ENCODE measurements at regions not wholly inside any gene's neighbourhood (a gene's known extent, or its start where the extent isn't known, plus 50 kb on each side); places are given as distances from the start of the nearest gene placed in this dataset.

DNA sequence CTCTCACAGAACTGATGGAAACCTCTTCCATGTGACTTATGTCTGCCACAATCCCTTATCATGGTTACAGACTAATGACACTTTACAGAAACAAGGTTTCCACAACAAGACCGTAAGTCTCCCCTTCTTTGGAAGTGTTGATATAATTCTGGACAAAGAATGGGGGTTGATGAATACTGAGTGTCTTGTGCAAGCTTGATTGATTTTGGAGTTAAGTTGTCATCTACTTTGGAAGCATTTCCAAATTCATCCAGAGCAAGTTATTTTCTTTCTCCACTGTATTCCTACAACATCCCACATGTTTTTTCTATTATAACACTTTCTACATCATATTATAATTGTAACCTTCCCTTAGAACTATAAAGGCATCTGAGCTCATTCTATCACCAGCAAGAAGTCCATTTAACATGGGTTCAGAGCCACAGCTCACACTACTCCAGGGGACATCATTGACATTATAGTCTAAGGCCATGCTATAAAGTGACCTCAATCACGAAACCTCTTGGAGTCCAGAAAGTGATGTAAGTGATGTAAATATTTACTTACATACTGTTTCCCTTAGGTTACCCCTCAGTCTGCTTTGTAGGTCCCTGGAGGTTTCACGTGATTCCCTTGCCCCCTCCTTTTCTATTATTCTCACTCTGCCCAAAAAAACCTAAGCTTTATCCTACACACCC is 125.7 kb upstream of the PBX1 start:
- Histone ChIP-seq H3K4me3 (no peak overlapping the region), H3K27me3 (no peaks in the 10 kb centered on the region), H3K9me3 (no peaks in the 10 kb centered on the region), H3K36me3 (no peaks in the 10 kb centered on the region), H3K4me1 (peaks cover 0 to 6% (median 1%) of the 10 kb centered on the region in 4 donors), H3K27ac (replicated peaks in 1 of 4) (no peak overlapping the region)
- intact Hi-C loops (cut with DNase I) = no loop called here
- TF ChIP-seq POLR2A (IDR thresholded peaks at IDR 0.05; ENCODE audit: low read depth) (no peak), POLR2AphosphoS5 (IDR thresholded peaks at IDR 0.05) (no peak), EP300 (IDR thresholded peaks at IDR 0.05) (no peak)
- TF ChIP-seq, protein P1, sequence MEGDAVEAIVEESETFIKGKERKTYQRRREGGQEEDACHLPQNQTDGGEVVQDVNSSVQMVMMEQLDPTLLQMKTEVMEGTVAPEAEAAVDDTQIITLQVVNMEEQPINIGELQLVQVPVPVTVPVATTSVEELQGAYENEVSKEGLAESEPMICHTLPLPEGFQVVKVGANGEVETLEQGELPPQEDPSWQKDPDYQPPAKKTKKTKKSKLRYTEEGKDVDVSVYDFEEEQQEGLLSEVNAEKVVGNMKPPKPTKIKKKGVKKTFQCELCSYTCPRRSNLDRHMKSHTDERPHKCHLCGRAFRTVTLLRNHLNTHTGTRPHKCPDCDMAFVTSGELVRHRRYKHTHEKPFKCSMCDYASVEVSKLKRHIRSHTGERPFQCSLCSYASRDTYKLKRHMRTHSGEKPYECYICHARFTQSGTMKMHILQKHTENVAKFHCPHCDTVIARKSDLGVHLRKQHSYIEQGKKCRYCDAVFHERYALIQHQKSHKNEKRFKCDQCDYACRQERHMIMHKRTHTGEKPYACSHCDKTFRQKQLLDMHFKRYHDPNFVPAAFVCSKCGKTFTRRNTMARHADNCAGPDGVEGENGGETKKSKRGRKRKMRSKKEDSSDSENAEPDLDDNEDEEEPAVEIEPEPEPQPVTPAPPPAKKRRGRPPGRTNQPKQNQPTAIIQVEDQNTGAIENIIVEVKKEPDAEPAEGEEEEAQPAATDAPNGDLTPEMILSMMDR (IDR thresholded peaks at IDR 0.05) = no peak
- no peak for DNase-seq (ENCODE audit: extremely low spot score)
- 79% methylated on average over 3 of the region's 3 CpGs for WGBS

DNA sequence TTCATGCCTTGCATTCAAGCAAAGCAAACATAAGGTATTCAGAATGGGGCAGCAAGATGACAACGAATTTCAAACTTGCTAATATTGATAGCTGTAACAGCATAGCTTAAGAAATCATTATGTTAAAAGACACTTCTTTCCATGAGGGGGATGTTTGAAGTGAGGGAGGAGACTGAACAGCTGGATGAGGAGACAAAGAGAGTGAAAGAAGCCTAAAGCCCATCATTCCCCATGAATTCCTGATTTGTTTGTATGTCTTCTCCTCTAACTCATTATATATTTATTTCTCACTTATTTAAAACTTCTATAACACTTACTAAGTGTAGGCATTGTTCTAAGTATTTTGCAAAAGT is 125.2 kb upstream of the PBX1 start:
- H3K27me3 ChIP-seq = no peaks in the 10 kb centered on the region
- H3K4me1 ChIP-seq = peaks cover 0 to 6% (median 1%) of the 10 kb centered on the region in 4 donors
- no peak overlapping the region for H3K4me3 ChIP-seq
- no peak for TF ChIP-seq EP300 (IDR thresholded peaks at IDR 0.05)
- TF ChIP-seq, protein P1 (IDR thresholded peaks at IDR 0.05) = no peak
- no peak for TF ChIP-seq POLR2A (IDR thresholded peaks at IDR 0.05; ENCODE audit: low read depth)
- no peak for TF ChIP-seq POLR2AphosphoS5 (IDR thresholded peaks at IDR 0.05)
- no peaks in the 10 kb centered on the region for H3K36me3 ChIP-seq
- intact Hi-C loops (cut with DNase I) = no loop called here
- 53% methylated on average over 1 of the region's 1 CpG for WGBS
- no peak overlapping the region for H3K27ac ChIP-seq (replicated peaks in 1 of 4)
- no peak for DNase-seq (ENCODE audit: extremely low spot score)
- H3K9me3 ChIP-seq = no peaks in the 10 kb centered on the region

DNA sequence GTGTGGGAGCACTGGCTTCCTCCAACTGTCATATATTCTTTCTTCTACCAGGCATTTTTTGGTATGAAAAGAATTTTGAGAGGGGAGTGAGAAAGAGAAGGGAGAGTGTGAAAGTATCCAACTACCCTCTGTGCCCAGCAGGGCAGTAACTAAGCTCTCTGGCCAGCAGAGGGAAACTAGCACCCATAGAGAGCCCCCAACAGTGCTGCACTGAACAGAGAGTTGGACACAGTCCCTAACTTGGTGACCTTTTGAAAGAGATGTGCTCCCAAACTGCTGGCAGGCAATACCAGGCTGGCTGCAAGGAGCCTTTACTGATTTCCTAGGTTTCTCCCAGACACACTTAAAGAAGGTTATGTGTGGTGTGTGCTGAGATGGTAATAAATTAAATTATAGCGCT is 118.8 kb upstream of the PBX1 start:
- intact Hi-C loops (cut with DNase I) = loop anchor here (10.0 kb wide), 1 partner anchor 115 kb away; the partner anchor contains the start of gene PBX1
- H3K4me3 ChIP-seq = no peak overlapping the region

DNA sequence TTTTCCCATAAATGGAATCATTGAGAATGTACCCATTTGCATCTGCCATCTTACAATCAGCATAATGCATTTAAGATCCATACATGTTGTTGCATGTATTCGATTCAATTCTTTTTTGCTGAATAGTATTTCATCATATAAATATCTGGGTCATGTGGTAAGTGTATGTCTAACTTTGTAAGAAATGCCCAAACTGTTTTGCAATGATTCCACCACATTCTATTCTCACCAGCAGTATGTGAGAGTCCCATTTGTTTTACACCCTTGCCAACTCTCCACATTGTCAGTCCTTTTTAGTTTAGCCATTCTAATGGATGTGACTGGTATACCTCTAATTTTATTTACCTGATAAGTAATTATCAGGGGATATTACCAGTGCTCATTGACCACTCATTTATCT is 115.8 kb upstream of the PBX1 start:
- 93% methylated on average over 1 of the region's 1 CpG for WGBS
- no peak for DNase-seq (ENCODE audit: extremely low spot score)
- intact Hi-C loops (cut with DNase I) = loop anchor here (10.0 kb wide), 1 partner anchor 112 kb away; the partner anchor contains the start of gene PBX1
- Histone ChIP-seq H3K27ac (replicated peaks in 1 of 4) (no peak overlapping the region), H3K36me3 (no peaks in the 10 kb centered on the region), H3K4me1 (peaks cover 11 to 31% (median 27%) of the 10 kb centered on the region in 4 donors), H3K9me3 (no peaks in the 10 kb centered on the region), H3K4me3 (no peak overlapping the region), H3K27me3 (no peaks in the 10 kb centered on the region)
- TF ChIP-seq EP300 (IDR thresholded peaks at IDR 0.05) (no peak), POLR2AphosphoS5 (IDR thresholded peaks at IDR 0.05) (no peak), POLR2A (IDR thresholded peaks at IDR 0.05; ENCODE audit: low read depth) (no peak)
- TF ChIP-seq, protein P1 (IDR thresholded peaks at IDR 0.05) = no peak

More for the DNA sequence above, 118.8 kb upstream of the PBX1 start:
- no peak for DNase-seq (ENCODE audit: extremely low spot score)
- Histone ChIP-seq H3K36me3 (no peaks in the 10 kb centered on the region), H3K9me3 (no peaks in the 10 kb centered on the region), H3K27ac (replicated peaks in 1 of 4) (no peak overlapping the region), H3K27me3 (no peaks in the 10 kb centered on the region), H3K4me1 (peaks cover 11 to 31% (median 27%) of the 10 kb centered on the region in 4 donors)
- WGBS = 75% methylated on average over 1 of the region's 1 CpG
- TF ChIP-seq, protein P1 (IDR thresholded peaks at IDR 0.05) = peak; percentile 27 to 63 (median 38)
- TF ChIP-seq POLR2A (IDR thresholded peaks at IDR 0.05; ENCODE audit: low read depth) = no peak
- no peak for TF ChIP-seq POLR2AphosphoS5 (IDR thresholded peaks at IDR 0.05)
